HL-60 (cell line): ENCODE measurements at regions not wholly inside any gene's neighbourhood (a gene's known extent, or its start where the extent isn't known, plus 50 kb on each side); places are given as distances from the start of the nearest gene placed in this dataset.

ENCODE experiments used
- CTCF ChIP-seq: IDR thresholded peaks from one replicate; pipeline ENCODE4 v1.5.1; 2011; ENCODE audit warnings: low read length, control low read depth, inconsistent platforms; ENCODE audit not compliant: insufficient read depth
- TF ChIP-seq, protein P1 (sequence below): IDR thresholded peaks from 2 replicates; pipeline ENCODE4 v1.6.1; 2012; ENCODE audit warnings: low read depth; ENCODE audit not compliant: insufficient replicate concordance

GRCh38 chr7:31416381-31416870 is 75.9 kb upstream of the NEUROD6 start:
- TF ChIP-seq CTCF = no peak
- TF ChIP-seq, protein P1, sequence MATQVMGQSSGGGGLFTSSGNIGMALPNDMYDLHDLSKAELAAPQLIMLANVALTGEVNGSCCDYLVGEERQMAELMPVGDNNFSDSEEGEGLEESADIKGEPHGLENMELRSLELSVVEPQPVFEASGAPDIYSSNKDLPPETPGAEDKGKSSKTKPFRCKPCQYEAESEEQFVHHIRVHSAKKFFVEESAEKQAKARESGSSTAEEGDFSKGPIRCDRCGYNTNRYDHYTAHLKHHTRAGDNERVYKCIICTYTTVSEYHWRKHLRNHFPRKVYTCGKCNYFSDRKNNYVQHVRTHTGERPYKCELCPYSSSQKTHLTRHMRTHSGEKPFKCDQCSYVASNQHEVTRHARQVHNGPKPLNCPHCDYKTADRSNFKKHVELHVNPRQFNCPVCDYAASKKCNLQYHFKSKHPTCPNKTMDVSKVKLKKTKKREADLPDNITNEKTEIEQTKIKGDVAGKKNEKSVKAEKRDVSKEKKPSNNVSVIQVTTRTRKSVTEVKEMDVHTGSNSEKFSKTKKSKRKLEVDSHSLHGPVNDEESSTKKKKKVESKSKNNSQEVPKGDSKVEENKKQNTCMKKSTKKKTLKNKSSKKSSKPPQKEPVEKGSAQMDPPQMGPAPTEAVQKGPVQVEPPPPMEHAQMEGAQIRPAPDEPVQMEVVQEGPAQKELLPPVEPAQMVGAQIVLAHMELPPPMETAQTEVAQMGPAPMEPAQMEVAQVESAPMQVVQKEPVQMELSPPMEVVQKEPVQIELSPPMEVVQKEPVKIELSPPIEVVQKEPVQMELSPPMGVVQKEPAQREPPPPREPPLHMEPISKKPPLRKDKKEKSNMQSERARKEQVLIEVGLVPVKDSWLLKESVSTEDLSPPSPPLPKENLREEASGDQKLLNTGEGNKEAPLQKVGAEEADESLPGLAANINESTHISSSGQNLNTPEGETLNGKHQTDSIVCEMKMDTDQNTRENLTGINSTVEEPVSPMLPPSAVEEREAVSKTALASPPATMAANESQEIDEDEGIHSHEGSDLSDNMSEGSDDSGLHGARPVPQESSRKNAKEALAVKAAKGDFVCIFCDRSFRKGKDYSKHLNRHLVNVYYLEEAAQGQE = no peak
